RWPE2 (cell line): ENCODE measurements at regions not wholly inside any gene's neighbourhood (a gene's known extent, or its start where the extent isn't known, plus 50 kb on each side); places are given as distances from the start of the nearest gene placed in this dataset.

Experiments
- ATAC-seq: fragments of 200-7000 bp; cut with Tn5 transposase; 3 replicates; pipeline ENCODE4 v1.9.1; 2021; ENCODE audit warnings: low read depth
- DNase-seq: peaks from one replicate; pipeline ENCODE4 v3.0.0-alpha.2; 2020; ENCODE audit warnings: low spot score
- H3K27ac ChIP-seq: fragments of 450-650 bp; 2 replicates; pipeline ENCODE4 v1.5.1; 2017; ENCODE audit warnings: mild to moderate bottlenecking; ENCODE audit not compliant: poor library complexity, severe bottlenecking
- H3K27me3 ChIP-seq: fragments of 250-450 bp; sonication (Bioruptor Pico); 2 replicates; pipeline ENCODE4 v1.5.1; 2021; ENCODE audit warnings: mild to moderate bottlenecking, moderate library complexity; ENCODE audit not compliant: insufficient read depth, poor library complexity, severe bottlenecking
- H3K36me3 ChIP-seq: fragments of 250-450 bp; sonication (Bioruptor Pico); 2 replicates; pipeline ENCODE4 v1.5.1; 2020; ENCODE audit warnings: low read depth, mild to moderate bottlenecking, moderate library complexity
- H3K4me1 ChIP-seq: fragments of 250-450 bp; sonication (Bioruptor Pico); 2 replicates; pipeline ENCODE4 v1.5.1; 2021; ENCODE audit warnings: mild to moderate bottlenecking, moderate library complexity; ENCODE audit not compliant: insufficient read depth, poor library complexity, severe bottlenecking
- H3K4me3 ChIP-seq: fragments of 250-450 bp; sonication (Bioruptor Pico); 2 replicates; pipeline ENCODE4 v1.5.1; 2021; ENCODE audit warnings: mild to moderate bottlenecking, moderate library complexity; ENCODE audit not compliant: severe bottlenecking
- H3K9me3 ChIP-seq: fragments of 250-450 bp; sonication (Bioruptor Pico); 2 replicates; pipeline ENCODE4 v1.5.1; 2021; ENCODE audit warnings: mild to moderate bottlenecking, moderate library complexity; ENCODE audit not compliant: severe bottlenecking
- TF ChIP-seq, protein P1 (sequence below): fragments of 450-650 bp; IDR thresholded peaks from one replicate; pipeline ENCODE4 v1.5.1; 2017; ENCODE audit warnings: mild to moderate bottlenecking, moderate library complexity; ENCODE audit not compliant: poor library complexity, severe bottlenecking

DNA sequence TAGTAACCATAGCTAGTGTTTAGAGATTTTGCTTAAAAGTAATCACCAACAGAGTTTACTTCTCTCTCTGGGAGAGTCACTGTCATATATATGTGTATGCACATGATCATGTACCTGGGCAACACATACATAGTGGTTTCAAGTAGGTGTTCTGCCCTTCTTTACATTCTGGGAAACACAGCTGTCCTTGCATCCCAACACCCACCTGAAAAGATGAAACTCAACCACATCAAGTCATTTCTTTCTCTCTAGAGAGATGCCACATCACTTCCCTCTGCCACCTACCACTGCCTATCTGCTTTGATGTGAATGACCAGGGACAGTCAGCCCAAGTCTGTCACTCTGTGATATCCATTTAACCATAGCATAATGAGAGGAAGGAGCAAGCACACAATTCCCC lies 155.8 kb upstream of the GADL1 start:
- Histone ChIP-seq H3K4me3 (no peak overlapping the region), H3K9me3 (no peaks in the 10 kb centered on the region), H3K27me3 (no peaks in the 10 kb centered on the region), H3K36me3 (no peaks in the 10 kb centered on the region), H3K4me1 (no peaks in the 10 kb centered on the region), H3K27ac (no peak overlapping the region)
- no peak for ATAC-seq
- TF ChIP-seq, protein P1, sequence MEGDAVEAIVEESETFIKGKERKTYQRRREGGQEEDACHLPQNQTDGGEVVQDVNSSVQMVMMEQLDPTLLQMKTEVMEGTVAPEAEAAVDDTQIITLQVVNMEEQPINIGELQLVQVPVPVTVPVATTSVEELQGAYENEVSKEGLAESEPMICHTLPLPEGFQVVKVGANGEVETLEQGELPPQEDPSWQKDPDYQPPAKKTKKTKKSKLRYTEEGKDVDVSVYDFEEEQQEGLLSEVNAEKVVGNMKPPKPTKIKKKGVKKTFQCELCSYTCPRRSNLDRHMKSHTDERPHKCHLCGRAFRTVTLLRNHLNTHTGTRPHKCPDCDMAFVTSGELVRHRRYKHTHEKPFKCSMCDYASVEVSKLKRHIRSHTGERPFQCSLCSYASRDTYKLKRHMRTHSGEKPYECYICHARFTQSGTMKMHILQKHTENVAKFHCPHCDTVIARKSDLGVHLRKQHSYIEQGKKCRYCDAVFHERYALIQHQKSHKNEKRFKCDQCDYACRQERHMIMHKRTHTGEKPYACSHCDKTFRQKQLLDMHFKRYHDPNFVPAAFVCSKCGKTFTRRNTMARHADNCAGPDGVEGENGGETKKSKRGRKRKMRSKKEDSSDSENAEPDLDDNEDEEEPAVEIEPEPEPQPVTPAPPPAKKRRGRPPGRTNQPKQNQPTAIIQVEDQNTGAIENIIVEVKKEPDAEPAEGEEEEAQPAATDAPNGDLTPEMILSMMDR: no peak
- DNase-seq: no peak

DNA sequence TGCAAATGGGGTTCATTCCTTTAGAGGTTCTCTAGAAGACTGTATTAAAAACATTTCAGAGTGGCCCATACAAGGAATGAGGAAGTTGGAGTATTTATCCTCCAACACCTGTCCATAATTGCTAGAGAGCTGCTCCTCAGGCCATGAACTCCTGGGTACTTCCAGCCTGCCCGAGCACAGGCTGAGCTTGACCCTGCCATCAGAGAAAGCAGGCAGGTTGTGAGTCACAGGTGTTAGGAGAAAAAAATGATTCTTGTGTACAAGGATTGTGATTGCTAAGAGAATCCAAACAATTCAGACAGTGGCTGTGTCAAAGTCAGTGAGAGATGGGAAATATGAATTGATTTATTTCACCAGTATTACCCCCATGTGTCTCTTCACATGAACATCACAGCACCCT lies 156.8 kb upstream of the GADL1 start:
- ATAC-seq: no peak
- no peaks in the 10 kb centered on the region for H3K27me3 ChIP-seq
- no peak for DNase-seq
- H3K4me1 ChIP-seq: no peaks in the 10 kb centered on the region
- no peaks in the 10 kb centered on the region for H3K9me3 ChIP-seq
- H3K27ac ChIP-seq: no peak overlapping the region
- no peaks in the 10 kb centered on the region for H3K36me3 ChIP-seq
- TF ChIP-seq, protein P1: no peak
- H3K4me3 ChIP-seq: no peak overlapping the region

DNA sequence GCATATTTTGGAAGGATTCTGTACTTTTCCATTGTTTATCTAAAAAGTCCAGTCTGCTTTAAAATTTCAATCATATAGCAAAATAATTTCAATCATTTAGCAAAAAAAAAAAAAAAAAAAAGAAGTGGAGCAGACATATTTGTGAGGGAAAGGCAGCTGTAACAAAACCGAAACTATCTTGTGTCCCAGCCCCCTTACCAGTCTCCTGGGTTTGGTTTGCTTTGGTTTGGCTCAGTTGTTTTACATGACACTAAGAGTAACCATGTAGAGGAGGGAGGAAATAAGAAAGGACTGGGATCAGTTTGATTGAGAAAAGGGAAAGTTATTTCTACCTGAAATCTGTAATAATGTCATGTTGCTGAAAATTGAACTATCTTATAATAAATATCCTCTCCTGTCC lies 158.8 kb upstream of the GADL1 start:
- Histone ChIP-seq H3K27ac (no peak overlapping the region), H3K4me3 (no peak overlapping the region), H3K27me3 (no peaks in the 10 kb centered on the region), H3K4me1 (no peaks in the 10 kb centered on the region), H3K9me3 (no peaks in the 10 kb centered on the region), H3K36me3 (no peaks in the 10 kb centered on the region)
- ATAC-seq (no peak), DNase-seq (no peak)
- TF ChIP-seq, protein P1: no peak

DNA sequence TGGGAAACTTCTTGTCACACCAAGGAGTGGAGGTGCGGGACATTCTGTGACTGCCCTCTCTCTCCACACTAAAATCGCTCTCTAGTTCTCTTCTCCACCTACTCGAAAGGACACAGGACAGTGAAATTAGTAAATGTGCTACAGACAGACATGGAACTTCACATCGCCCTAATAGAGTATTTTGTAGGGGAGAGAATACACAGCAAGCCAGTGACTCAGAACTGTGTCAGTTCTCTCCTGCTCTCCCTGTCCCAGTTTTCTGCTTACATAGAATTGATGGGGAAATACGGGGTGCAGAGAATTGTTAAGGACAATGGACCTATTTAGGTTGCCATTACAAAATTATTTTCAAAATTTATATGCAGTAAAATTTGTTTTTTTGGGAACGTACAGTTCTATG lies 159.6 kb upstream of the GADL1 start:
- no peak for DNase-seq
- no peaks in the 10 kb centered on the region for H3K27me3 ChIP-seq
- TF ChIP-seq, protein P1: no peak
- no peak overlapping the region for H3K27ac ChIP-seq
- H3K9me3 ChIP-seq: peaks cover 6% of the 10 kb centered on the region
- no peaks in the 10 kb centered on the region for H3K4me1 ChIP-seq
- no peak for ATAC-seq
- H3K36me3 ChIP-seq: no peaks in the 10 kb centered on the region
- no peak overlapping the region for H3K4me3 ChIP-seq

DNA sequence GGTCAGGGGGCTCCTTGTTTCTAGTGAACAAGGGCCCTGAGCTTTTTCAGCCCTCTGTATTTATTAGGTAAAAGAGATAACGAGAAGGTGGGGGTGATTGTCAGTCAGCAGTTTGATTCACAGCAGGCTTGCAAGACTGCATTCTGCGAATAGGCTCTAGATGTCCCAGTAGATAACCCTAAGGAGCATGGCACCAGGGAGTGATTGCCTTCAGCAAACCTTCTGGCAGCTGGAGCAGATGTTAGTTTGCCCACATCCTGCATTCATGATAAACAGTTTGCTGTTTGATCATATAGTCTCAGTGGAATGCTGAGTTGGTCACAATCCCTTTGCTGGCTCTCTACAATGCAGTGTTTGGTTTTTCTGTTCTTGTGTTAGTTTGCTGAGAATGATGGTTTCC lies 161.3 kb upstream of the GADL1 start:
- Histone ChIP-seq H3K36me3 (no peaks in the 10 kb centered on the region; the same call in 1 of the 2 replicates), H3K9me3 (peaks cover 10% of the 10 kb centered on the region), H3K27ac (no peak overlapping the region), H3K4me3 (no peak overlapping the region), H3K27me3 (no peaks in the 10 kb centered on the region), H3K4me1 (no peaks in the 10 kb centered on the region)
- TF ChIP-seq, protein P1: no peak
- DNase-seq (no peak), ATAC-seq (no peak)
